HK-2 (cell line): ENCODE measurements at regions not wholly inside any gene's neighbourhood (a gene's known extent, or its start where the extent isn't known, plus 50 kb on each side); places are given as distances from the start of the nearest gene placed in this dataset.

ENCODE experiments used
- DNase-seq: peaks from one replicate; pipeline ENCODE4 v3.0.0-alpha.2; 2018; ENCODE audit not compliant: unreplicated experiment

DNA sequence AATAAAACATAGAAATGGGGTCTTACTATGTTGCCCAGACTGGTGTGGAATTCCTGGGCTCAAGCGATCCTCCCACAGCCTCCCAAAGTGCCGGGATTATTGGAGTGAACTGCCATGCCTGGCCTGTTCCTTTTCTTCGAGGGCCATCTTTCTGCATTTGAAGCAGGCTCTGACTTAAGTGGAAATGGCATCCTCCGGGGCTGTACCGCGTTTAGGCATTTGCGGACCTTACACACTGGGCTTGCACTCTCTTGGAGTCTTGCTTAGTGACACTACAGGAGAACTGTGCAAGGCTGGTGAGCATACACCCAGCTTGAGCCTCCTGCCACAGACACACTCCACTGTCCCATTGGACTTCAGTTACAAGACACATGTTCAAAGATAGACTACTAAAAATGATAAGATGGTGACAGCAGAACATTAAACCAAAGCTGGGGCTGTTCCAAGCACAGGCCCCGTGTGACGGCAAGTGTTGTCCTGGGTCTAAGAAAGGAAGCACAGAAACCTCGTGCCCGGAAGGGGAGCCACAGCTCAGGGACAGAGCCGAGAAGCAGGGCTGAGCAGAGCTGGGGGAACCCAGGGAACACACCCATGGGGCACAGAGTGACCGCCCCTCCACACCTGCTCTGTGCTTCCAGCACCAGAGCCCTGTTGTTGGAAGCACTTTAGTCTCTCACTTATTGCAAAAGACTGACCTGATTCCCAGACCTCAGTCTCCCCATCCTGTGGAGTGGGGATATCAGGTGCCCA lies 59.0 kb upstream of the SHANK2 start:
- no peak for DNase-seq

DNA sequence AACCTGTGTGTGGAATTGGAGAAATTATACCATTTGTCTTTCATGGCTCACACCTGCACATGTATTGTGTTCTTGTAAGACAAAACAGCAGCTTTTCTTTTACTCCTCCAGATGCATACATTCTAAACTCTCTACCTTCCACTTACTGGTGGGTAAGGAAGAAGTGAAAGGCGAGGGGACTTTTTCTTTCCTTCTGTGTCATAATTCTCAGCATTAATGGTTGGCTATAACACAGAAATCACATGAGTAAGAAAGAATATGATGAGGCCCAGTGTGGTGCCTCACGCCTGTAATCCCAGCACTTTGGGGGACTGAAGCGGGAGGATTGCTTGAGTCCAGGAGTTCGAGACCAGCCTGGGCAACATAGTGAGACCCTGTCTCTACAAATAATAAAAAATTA lies 57.8 kb upstream of the SHANK2 start:
- no peak for DNase-seq

DNA sequence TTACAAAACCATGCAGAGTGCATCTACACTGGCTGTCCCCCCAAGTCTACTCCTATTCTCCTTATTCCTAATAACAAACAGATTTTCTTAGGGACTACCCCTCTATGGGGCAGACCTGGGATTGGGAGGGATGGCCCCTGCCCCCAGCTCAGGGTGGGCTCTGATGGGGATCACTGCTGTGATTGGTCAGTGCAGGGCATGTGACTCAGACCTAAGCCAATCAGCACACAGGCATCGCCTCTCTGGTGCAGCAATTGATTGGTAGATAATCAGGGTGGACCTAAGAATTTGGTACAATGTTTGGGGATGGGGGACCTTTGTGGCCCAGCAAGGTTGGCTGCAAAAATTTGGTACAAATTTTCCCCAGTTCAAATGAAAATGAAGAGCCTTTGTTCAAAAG lies 57.2 kb upstream of the SHANK2 start:
- no peak for DNase-seq

DNA sequence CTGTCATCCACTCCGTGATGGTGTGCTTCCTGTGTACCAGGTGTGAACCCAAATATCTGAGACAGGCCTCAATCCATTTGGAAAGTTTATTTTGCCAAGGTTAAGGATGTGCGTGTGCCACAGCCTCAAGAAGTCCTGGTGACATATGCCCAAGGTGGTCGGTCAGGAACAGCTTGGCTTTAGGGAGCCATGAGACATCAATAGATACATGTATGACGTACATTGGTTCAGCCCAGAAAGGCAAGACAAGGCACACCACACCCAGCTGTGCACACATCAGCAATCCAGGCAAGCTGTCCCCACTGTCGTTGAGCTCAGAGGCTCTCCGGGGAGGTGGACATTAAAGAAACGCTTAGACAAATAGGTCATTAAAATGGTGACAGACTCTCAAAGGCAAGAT lies 56.8 kb upstream of the SHANK2 start:
- no peak for DNase-seq

DNA sequence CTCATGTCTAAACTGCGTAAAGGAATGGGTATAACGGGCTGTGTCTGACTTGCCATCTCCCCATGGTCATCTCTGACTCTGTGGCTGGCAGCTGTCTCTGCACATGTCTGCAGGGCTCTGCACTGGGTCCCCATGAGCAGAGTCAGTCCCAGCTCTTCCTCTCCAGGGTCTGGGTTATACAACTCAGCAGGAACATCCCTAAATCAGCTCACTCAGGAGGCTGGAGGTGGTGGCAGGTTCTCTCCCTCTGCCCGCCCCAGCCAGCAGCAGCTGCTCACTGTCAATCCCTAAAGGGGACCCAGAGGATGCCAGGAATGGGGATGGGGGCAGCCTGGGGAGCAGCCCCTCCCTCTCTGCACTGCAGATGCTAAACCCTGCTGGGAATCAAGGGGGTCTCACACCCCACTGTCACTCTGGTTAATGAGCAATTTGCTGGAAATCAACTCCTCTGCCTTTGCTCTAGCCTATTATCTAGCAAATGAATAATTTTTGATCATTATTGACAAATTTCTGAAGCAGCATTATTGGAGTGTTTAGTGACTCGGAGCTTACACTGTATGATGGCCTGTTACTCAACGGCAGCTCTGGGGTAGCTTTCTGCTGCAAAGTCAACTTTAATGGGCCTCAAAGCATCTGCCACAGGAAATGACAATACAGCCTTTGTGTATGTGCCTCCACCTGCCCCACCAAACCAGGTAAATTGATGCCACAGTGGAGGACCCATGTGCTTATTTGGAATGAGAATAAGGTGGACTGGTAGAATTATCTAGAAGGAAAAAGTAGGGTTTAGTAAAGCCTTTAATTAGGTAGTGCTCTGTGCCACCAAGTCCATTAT lies 55.7 kb upstream of the SHANK2 start:
- no peak for DNase-seq

DNA sequence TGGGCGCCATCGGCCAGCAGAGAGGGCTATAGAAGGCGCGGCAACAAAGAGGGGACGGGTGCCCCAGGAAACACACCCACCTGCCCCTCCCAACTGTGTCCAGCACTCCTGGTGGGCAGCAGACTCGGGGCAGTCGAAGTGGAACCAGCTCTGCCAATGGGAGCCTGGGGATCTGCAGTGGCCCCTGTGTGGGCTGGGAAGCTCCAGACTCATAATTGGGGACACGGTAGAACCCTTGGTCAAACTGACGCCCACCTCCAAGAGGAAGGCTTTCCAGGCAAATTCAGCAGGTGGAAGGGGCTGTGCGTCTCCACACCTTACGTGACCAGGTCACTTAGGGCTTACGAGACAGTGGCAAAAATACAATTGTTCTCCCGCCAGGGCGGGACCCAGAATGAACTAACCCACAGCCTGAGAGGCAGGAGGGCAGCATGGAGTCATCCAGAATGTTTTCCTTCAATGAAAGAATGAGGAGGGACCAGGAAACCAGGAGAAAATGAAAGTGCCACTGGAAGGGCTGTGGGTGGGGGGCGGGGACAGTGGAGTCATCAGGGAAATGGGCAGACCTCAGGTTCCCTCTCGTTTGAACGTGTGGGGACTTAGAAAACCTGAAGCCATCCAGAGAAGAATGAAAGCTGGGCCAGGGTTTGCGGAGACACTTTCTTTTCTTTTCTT lies 53.2 kb upstream of the SHANK2 start:
- no peak for DNase-seq

DNA sequence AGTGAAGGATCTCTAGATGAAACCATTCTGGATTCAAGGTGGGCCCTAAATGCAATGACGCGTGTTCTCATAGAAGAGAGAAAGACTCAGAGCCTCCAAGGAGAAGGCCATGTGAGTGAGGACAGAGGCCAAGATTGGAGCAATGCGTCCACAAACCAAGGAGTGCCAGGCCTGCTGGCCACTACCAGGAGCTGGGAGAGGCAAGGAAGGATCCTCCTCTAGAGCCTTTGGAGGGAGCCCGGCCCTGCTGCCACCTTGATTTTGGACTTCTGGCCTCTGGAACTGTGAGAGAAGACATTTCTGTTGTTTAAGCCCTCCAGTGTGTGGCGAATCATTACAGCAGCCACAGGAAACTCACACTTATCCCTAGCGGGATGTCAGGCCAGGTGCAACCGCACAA lies 52.7 kb upstream of the SHANK2 start:
- no peak for DNase-seq

DNA sequence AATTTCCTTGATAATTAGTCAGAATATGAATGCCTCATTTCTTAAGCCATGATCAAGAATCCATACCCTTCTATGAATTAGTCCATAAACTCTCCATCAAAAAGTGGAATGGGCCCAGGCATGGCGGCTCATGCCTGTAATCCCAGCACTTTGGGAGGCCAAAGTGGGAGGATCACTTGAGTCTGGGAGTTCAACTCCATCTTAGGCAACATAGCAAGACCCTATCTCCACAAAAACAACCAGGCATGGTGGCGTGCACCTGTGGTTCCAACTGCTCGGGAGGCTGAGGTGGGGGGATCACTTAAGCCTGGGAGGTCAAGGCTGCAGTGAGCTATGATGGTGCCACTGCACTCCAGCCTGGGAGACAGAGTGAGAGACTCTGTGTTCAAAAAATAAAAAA lies 52.1 kb upstream of the SHANK2 start:
- no peak for DNase-seq

DNA sequence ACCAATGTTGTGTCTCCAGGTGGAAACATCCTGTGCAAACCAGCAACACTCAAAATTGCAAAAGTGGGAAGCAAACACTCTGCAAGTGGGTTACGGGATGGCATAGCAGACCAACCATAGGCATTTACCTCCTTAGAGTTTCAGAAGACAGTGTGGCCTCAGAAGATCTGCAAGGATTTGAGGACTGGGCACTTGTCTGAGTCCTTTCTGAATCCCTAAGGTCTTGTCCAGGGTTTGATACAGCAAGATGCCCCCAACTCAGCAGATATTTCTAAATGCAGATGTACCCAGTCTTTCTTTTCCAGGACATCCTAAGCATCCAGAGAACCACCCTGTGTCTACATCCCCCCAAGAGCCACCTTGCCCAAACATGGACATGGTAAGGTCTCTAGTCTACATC lies 51.7 kb upstream of the SHANK2 start:
- no peak for DNase-seq

DNA sequence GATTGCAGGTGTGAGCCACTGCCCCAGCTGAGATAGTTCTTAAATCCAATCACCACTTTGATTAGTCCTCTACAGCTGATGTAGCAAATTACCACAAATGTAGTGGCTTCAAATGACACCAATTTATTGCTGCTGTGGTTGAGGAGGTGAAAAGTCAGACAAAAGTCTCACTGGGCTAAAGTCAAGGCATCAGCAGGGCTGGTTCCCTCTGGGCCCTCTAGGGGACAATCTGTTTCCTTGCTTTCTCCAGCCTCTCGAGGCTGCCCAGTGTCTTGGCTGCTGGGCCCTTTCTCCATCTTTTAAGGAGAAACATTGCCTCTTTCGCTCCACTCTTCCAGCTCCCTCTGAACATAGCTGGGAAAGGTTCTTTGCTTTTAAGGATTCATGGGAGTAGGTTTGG lies 50.5 kb upstream of the SHANK2 start:
- no peak for DNase-seq

DNA sequence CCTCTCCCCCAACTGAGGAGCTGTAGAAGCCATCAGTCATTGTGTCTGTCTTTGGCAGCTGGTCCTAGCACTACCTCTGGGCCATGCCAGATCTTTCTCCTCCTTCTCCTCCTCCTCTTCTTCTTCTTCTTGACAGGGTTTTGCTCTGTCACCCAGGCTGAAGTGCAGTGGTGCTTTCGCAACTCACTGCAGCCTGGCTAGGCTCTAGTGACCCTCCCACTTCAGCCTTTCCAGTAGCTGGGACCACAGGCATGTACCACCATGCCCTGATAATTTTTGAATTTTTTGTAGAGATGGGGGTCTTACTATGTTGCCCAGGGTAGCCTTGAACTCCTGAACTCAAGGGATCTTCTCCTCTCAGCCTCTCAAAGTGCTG lies 50.1 kb upstream of the SHANK2 start:
- DNase-seq: no peak
